HEK293T (cell line): ENCODE measurements at regions not wholly inside any gene's neighbourhood (a gene's known extent, or its start where the extent isn't known, plus 50 kb on each side); places are given as distances from the start of the nearest gene placed in this dataset.

Experiments
- CTCF ChIA-PET: fragments of 350-600 bp; formaldehyde crosslinking; extraction: SDS; loops from one replicate; lab custom pipeline; 2021; ENCODE audit warnings: antibody characterized with exemption, inconsistent platforms; lab: Yijun Ruan, JAX
- POLR2A ChIA-PET: fragments of 350-600 bp; formaldehyde crosslinking; extraction: SDS; loops from one replicate; lab custom pipeline; 2020; ENCODE audit warnings: antibody characterized with exemption, inconsistent platforms; lab: Yijun Ruan, JAX
- DNase-seq: peaks from one replicate; pipeline ENCODE4 v3.0.0; 2012; ENCODE audit warnings: mixed read lengths; ENCODE audit errors: extremely low spot score
- ARNT ChIP-seq: fragments of 450-650 bp; IDR thresholded peaks from 2 replicates; pipeline ENCODE4 v1.6.1; 2017; ENCODE audit warnings: mild to moderate bottlenecking
- BHLHE40 ChIP-seq: fragments of 450-650 bp; IDR thresholded peaks from 2 replicates; pipeline ENCODE4 v1.6.1; 2016; ENCODE audit warnings: mild to moderate bottlenecking, moderate library complexity, borderline replicate concordance
- CTBP1 ChIP-seq: fragments of 450-650 bp; IDR thresholded peaks from 2 replicates; pipeline ENCODE4 v1.6.1; 2016; ENCODE audit warnings: borderline replicate concordance
- ELF4 ChIP-seq: fragments of 450-650 bp; IDR thresholded peaks from 2 replicates; pipeline ENCODE4 v1.6.1; 2017; ENCODE audit warnings: antibody characterized with exemption
- FOXA1 ChIP-seq: fragments of 450-650 bp; IDR thresholded peaks from 2 replicates; pipeline ENCODE4 v1.6.1; 2016; ENCODE audit warnings: mild to moderate bottlenecking
- FOXK2 ChIP-seq: fragments of 450-650 bp; IDR thresholded peaks from 2 replicates; pipeline ENCODE4 v1.6.1; 2016; ENCODE audit warnings: mild to moderate bottlenecking
- FOXM1 ChIP-seq: fragments of 450-650 bp; IDR thresholded peaks from 2 replicates; pipeline ENCODE4 v1.6.1; 2017; ENCODE audit warnings: mild to moderate bottlenecking, borderline replicate concordance
- HDGF ChIP-seq: fragments of 450-650 bp; IDR thresholded peaks from 2 replicates; pipeline ENCODE4 v1.6.1; 2017; ENCODE audit warnings: antibody characterized with exemption, borderline replicate concordance
- L3MBTL2 ChIP-seq: fragments of 450-650 bp; conservative IDR thresholded peaks from 2 replicates; pipeline ENCODE4 v1.6.1; 2016; ENCODE audit warnings: mild to moderate bottlenecking
- LEF1 ChIP-seq: fragments of 450-650 bp; IDR thresholded peaks from 2 replicates; pipeline ENCODE4 v1.6.1; 2017; ENCODE audit warnings: mild to moderate bottlenecking, borderline replicate concordance
- NFRKB ChIP-seq: fragments of 450-650 bp; IDR thresholded peaks from 2 replicates; pipeline ENCODE4 v1.6.1; 2016; ENCODE audit warnings: mild to moderate bottlenecking, moderate library complexity
- SP1 ChIP-seq: fragments of 450-650 bp; IDR thresholded peaks from 2 replicates; pipeline ENCODE4 v1.6.1; 2017
- SUZ12 ChIP-seq: fragments of 450-650 bp; IDR thresholded peaks from 2 replicates; pipeline ENCODE4 v1.6.1; 2016; ENCODE audit warnings: mild to moderate bottlenecking
- TARDBP ChIP-seq: fragments of 450-650 bp; IDR thresholded peaks from 2 replicates; pipeline ENCODE4 v1.6.1; 2016
- ZNF384 ChIP-seq: fragments of 450-650 bp; IDR thresholded peaks from 2 replicates; pipeline ENCODE4 v1.6.1; 2016
- TF ChIP-seq, protein P1 (sequence below): fragments of 450-650 bp; IDR thresholded peaks from 2 replicates; pipeline ENCODE4 v1.6.1; 2016

DNA sequence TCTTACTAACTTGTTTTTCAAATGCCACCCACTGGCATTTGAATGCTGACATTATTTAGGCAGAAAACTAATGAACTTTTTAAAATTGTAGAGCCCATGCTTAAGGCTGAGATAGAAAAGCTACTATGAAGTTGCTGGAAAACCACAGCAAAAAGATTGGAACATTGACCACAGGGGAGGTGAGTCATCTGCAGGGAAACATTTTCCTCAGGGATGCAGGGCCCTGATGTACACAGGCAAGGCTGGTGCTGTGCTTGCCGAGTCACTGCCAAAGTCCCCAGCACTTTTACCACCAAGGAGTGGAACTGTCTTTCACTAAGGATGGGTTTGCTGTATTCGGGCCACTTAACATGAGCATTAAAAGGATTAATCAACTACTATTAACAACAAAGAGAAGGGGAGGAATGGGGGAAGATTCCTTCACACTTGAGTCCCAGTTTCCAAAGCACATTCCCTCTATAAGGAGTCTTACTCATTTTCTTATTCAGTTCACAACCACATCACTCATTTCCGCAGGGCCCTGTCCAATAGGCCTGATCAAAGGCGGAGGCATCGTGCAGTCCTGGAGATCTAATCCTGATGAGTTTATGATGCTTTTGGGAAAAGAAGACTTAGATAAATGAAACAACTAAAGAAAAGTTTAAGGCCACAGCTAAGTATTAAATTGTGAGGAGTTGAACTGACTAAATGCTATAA, 202.9 kb upstream of the NPY2R start:
- no peak for DNase-seq
- ChIA-PET POLR2A (no interaction called here), CTCF (interaction anchor here (0.8 kb wide), 1 partner anchor 24 kb away, joined by 3 read pairs; no protein-coding TSS in a partner anchor)
- no peak for TF ChIP-seq FOXM1

DNA sequence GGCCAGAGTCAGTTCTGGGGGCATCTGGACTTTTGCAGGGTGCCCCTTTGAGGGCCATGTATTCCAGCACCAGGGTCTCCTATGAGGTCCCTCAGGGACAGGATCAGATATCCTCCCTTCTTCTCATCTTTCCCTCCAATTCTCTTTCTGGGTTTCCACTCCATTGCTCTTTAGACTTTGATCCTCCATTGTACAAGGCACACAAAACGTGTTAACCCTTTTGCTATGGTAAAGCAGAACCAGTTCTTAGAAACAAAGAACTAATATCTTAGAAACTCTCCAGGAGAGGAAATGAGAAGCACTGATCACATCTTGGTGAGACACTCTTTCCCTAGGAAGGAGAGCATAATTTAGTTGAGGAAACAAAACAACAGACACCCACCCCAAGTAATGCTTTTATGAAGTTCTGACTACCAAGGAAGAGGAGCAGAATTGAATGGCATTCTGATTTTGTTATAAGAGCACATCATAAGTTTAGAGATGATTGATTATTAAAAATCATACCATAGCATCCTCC, 200.7 kb upstream of the NPY2R start:
- TF ChIP-seq NFRKB (no peak), CTBP1 (no peak), ARNT (no peak), SP1 (no peak), TARDBP (no peak), ELF4 (no peak), FOXM1 (no peak), L3MBTL2 (no peak), LEF1 (no peak), HDGF (no peak), BHLHE40 (no peak), SUZ12 (no peak), FOXA1 (no peak), FOXK2 (no peak), ZNF384 (no peak)
- TF ChIP-seq, protein P1, sequence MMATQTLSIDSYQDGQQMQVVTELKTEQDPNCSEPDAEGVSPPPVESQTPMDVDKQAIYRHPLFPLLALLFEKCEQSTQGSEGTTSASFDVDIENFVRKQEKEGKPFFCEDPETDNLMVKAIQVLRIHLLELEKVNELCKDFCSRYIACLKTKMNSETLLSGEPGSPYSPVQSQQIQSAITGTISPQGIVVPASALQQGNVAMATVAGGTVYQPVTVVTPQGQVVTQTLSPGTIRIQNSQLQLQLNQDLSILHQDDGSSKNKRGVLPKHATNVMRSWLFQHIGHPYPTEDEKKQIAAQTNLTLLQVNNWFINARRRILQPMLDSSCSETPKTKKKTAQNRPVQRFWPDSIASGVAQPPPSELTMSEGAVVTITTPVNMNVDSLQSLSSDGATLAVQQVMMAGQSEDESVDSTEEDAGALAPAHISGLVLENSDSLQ, result no peak
- ChIA-PET CTCF (no interaction called here), POLR2A (no interaction called here)
- no peak for DNase-seq

DNA sequence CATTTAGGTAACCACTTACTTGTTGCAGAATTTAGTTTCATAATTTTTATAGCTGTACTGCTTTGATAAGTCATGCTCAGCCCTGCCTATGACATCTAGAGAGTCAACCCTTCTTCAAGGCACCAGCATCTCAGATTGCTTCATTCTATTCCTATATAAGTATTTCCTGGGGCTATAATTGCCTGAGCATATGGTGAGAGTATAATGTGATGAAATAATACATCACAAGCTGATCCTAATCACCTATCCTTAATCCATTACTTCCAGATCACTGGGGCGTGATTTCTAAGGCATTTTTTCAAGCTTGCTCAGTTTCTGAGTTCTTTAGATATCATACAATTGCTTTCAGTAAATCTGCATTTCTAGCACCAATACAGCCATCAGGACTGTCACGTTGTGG, 200.0 kb upstream of the NPY2R start:
- no peak for DNase-seq
- TF ChIP-seq, protein P1, result no peak
- TF ChIP-seq FOXM1, result no peak
- TF ChIP-seq FOXK2, result no peak
- TF ChIP-seq SUZ12, result no peak
- no peak for TF ChIP-seq BHLHE40
- no peak for TF ChIP-seq ZNF384
- TF ChIP-seq SP1, result no peak
- ChIA-PET POLR2A (no interaction called here), CTCF (no interaction called here)

DNA sequence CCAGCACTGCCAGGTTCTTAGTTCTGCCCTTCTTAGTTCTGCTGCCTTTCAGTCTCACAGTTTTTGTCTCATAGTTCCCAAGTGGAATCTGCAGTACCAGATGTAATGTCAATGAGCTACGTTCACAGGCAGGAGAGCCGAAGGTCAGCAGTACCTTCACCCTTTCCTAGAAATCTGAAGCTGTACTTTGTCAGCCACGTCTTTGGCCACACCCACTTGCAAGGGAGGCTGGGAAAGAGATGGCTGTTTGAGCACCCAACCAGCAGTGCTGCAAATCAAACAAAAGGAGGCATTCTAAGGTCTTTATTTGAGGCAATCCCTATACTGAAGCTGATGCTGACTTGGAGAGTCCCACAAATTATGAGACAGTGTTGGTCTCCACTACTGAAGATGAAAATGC, 199.1 kb upstream of the NPY2R start:
- ChIA-PET CTCF (interaction anchor here (1.0 kb wide), 1 partner anchor 16 kb away, joined by 3 read pairs; no protein-coding TSS in a partner anchor), POLR2A (no interaction called here)
- TF ChIP-seq BHLHE40 (no peak), FOXA1 (no peak), HDGF (no peak), CTBP1 (no peak), SUZ12 (no peak), FOXM1 (no peak)
- no peak for DNase-seq

DNA sequence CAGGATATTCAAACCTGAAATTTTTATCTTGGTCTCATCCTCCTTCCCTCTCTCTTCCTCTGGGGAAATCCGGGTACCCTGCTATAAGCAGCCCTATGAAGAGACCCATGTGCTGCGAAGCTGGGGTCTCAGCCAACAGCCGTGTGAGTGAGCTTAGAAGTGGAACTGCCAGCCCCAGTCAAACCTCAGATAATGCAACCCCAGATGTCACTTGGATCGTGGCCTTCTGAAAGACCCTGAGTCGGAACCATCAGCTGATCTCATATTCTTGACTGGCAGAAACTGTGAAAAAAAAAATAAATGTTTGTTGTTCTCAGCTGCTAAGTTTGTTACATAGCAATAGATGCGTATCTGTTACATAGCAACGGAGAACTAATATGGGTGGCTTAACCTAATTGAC, 198.1 kb upstream of the NPY2R start:
- TF ChIP-seq ELF4 (no peak), ARNT (no peak), FOXM1 (no peak), SP1 (no peak), HDGF (no peak), TARDBP (no peak), L3MBTL2 (no peak), FOXK2 (no peak), BHLHE40 (no peak), SUZ12 (no peak), NFRKB (no peak), FOXA1 (no peak), CTBP1 (no peak), ZNF384 (no peak)
- TF ChIP-seq, protein P1, result no peak
- DNase-seq, result no peak
- CTCF ChIA-PET, result interaction anchor here (1.0 kb wide), 1 partner anchor 15 kb away, joined by 3 read pairs; no protein-coding TSS in a partner anchor
- POLR2A ChIA-PET, result no interaction called here

DNA sequence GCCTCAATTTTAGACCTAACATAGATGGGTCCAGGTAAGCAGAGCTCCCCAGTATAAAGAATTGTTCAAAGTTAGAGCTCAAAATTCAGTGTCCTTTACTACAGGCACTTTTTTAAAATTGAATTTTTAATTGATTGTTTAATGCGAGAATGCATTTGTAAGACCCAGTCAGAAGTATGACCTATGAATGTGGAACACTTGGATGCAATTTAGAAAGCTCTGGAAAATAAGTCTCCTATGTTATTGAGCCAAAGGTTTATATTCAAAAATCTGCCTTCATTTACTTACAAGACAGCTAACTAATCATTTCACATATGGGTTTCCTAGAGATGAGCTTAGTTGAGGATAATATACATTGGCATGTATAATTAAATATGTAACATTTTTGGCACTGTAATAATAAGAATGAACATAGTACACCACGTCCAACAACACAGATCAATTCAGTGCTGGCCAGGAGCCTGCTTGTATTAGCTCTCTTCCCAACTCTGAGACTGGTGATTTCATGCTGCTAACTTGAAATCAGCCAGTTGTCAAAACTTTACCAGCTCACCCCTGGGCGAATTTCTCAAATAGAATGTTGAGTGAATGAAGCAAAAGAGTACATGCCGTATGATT, 197.2 kb upstream of the NPY2R start:
- POLR2A ChIA-PET, result no interaction called here
- CTCF ChIA-PET, result interaction anchor here (0.9 kb wide), 1 partner anchor 15 kb away, joined by 7 read pairs; no protein-coding TSS in a partner anchor
- no peak for TF ChIP-seq LEF1
- no peak for TF ChIP-seq CTBP1
- TF ChIP-seq FOXM1, result no peak
- no peak for TF ChIP-seq HDGF
- no peak for TF ChIP-seq TARDBP
- TF ChIP-seq NFRKB, result no peak
- DNase-seq, result no peak
